HEK293T (cell line): ENCODE measurements at regions not wholly inside any gene's neighbourhood (a gene's known extent, or its start where the extent isn't known, plus 50 kb on each side); places are given as distances from the start of the nearest gene placed in this dataset.

Experiments
- FOXA1 ChIP-seq: fragments of 450-650 bp; IDR thresholded peaks from 2 replicates; pipeline ENCODE4 v1.6.1; 2016; ENCODE audit warnings: mild to moderate bottlenecking
- FOXM1 ChIP-seq: fragments of 450-650 bp; IDR thresholded peaks from 2 replicates; pipeline ENCODE4 v1.6.1; 2017; ENCODE audit warnings: mild to moderate bottlenecking, borderline replicate concordance

DNA sequence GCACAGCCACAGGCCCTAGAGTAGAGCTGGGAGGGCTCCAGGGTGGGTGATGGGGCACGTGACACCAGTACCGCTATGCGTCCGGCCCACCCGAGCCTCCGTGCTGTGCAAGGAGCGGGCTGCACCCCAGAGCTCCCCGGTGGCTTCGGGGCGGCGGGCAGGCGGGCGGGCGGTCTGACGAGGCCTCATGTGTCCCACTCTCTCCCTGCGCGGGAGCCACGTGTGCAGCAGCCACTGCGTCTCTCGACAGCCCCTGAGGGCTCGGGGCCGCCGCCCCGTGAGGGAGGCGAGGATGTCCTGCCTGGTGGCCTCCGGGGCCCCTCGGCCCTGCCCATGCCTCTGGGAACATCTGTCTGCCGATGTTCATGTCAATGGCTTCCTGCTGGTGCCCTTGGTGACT, 51.2 kb upstream of the FBRSL1 start:
- no peak for TF ChIP-seq FOXM1
- TF ChIP-seq FOXA1: no peak
